NT2/D1 (cell line): ENCODE measurements at regions not wholly inside any gene's neighbourhood (a gene's known extent, or its start where the extent isn't known, plus 50 kb on each side); places are given as distances from the start of the nearest gene placed in this dataset.

Experiments
- DNase-seq: peaks from one replicate; pipeline ENCODE4 v3.0.0-alpha.2; 2011; ENCODE audit warnings: low read depth, low spot score
- H3K27me3 ChIP-seq: 2 replicates; pipeline ENCODE4 v1.6.0; 2011; ENCODE audit warnings: mild to moderate bottlenecking; ENCODE audit not compliant: insufficient read length, insufficient read depth
- H3K36me3 ChIP-seq: 2 replicates; pipeline ENCODE4 v1.6.1; 2011; ENCODE audit warnings: mild to moderate bottlenecking, low read length, mixed read lengths; ENCODE audit not compliant: insufficient read depth, insufficient read length
- H3K4me1 ChIP-seq: 2 replicates; pipeline ENCODE4 v1.5.1; 2011; ENCODE audit not compliant: insufficient read depth, insufficient read length
- H3K4me3 ChIP-seq: 2 replicates; pipeline ENCODE4 v1.5.1; 2011; ENCODE audit warnings: low read depth; ENCODE audit not compliant: insufficient read length
- H3K9ac ChIP-seq: 2 replicates; pipeline ENCODE4 v1.6.0; 2011; ENCODE audit warnings: low read depth; ENCODE audit not compliant: insufficient read length
- H3K9me3 ChIP-seq: 2 replicates; pipeline ENCODE4 v1.5.1; 2011; ENCODE audit warnings: mild to moderate bottlenecking, low read length; ENCODE audit not compliant: insufficient read depth
- SUZ12 ChIP-seq: IDR thresholded peaks from 2 replicates; pipeline ENCODE4 v1.6.1; 2011; ENCODE audit not compliant: insufficient read length, insufficient read depth; ENCODE audit errors: extremely low read depth
- YY1 ChIP-seq: IDR thresholded peaks from 2 replicates; pipeline ENCODE4 v1.6.1; 2011; ENCODE audit not compliant: insufficient read length, insufficient read depth
- ZNF274 ChIP-seq: IDR thresholded peaks from 2 replicates; pipeline ENCODE4 v1.6.1; 2011; ENCODE audit warnings: mild to moderate bottlenecking, low read depth, low read length

DNA sequence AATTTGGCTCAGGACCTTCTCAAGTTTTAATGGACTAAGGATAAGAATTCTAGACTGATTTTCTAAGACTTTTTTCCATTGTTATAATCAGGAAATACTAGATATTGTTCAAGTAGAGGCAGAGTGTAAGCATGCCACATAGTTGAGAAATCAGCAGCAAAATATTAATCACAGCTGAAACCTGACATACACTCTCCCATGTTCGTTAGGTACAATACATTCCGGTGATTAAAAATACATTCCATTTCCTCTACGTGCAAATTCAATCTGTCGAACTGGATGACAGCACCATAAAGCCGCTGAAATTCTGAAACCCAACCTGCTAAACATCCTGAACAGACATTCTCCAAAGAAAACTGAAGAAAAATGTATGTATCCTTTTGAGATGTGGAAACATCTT, 587.6 kb upstream of the DIPK2B start:
- H3K27me3 ChIP-seq = no peaks in the 10 kb centered on the region
- no peak overlapping the region for H3K4me3 ChIP-seq
- no peaks in the 10 kb centered on the region; the same call in 1 of the 2 replicates for H3K9me3 ChIP-seq
- no peak for DNase-seq
- peaks cover 7% of the 10 kb centered on the region for H3K4me1 ChIP-seq
- H3K36me3 ChIP-seq = peaks cover 32% of the 10 kb centered on the region
- H3K9ac ChIP-seq = no peak overlapping the region
- TF ChIP-seq SUZ12 (no peak), ZNF274 (no peak), YY1 (no peak)

DNA sequence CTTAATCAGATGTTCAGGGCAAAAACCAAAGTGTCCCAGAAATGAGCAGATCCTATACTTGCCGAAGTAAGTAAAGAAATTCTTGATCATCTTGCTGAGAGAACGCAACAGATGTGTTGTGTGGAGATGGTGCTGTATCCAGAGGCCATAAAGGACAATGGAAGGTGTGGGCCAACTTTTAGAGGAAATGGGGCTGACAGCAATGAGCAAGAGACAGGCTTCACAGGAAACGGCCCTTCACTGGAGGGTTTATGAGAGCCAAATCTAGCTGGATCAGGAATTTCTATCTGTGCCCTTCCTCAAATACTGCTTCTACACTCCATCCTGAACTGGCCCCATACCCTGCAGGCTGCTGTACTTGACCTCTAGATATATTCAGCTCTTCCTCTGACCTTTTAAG, 583.9 kb upstream of the DIPK2B start:
- TF ChIP-seq ZNF274 = no peak
- TF ChIP-seq YY1 = no peak
- no peak for TF ChIP-seq SUZ12
- Histone ChIP-seq H3K9ac (no peak overlapping the region), H3K4me1 (peaks cover 13% of the 10 kb centered on the region), H3K4me3 (no peak overlapping the region), H3K9me3 (no peaks in the 10 kb centered on the region; the same call in 1 of the 2 replicates), H3K36me3 (peaks cover 39% of the 10 kb centered on the region), H3K27me3 (no peaks in the 10 kb centered on the region)
- no peak for DNase-seq

DNA sequence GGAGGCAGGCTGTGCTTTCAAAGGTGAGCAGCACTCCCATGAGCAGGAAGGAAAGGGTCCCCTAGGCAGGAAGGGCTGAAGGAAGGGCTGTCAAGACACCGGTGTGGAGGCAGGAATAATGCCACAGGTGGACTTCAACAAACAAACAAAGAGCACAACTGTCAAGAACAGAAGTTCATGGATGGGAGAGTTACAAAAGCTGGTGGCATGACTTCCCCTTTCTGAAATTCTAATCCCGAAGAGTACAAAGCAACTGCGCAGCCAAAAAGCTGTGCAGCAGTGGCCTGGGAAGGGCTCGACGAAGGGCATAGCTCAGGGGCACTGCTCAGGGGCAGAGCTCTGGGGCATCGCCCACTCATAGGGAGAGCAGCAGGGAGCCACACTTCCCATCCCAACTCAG, 582.3 kb upstream of the DIPK2B start:
- no peak overlapping the region for H3K4me3 ChIP-seq
- H3K9me3 ChIP-seq = no peaks in the 10 kb centered on the region; the same call in 1 of the 2 replicates
- H3K4me1 ChIP-seq = peaks cover 13% of the 10 kb centered on the region
- no peak for TF ChIP-seq SUZ12
- no peak for TF ChIP-seq YY1
- no peak for TF ChIP-seq ZNF274
- H3K27me3 ChIP-seq = no peaks in the 10 kb centered on the region
- peaks cover 39% of the 10 kb centered on the region for H3K36me3 ChIP-seq
- no peak overlapping the region for H3K9ac ChIP-seq
- no peak for DNase-seq

DNA sequence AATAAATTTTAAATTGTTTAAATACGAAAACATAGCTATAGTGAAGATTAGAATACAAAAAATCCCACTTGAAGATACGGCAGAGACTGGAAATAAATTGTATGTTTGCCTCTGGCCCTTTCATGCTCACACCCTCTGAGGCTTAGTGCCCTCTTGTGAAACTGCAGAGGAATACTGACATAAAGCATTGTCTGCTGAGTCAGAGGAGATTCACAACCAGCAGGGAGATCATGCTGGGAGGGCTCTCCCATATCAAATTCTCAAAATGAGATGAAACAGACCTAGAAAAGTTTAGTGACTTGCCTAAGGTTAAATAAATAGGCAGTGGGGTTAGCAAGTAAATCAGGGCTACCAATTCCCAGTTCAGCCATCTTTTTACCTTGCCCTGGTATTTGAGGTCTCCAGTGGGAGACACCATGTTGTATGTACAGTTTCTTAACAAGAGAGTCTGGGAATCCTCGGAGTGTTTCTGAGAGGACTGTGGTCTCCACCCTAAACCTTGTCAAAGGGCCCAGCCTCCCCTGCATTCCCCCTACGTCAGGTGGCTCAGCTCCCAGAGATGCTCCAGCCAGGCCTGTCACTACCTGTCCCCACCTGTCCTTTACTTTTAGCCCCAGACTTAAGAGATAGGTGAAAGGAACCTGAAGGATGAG, 581.4 kb upstream of the DIPK2B start:
- Histone ChIP-seq H3K27me3 (no peaks in the 10 kb centered on the region), H3K4me3 (no peak overlapping the region), H3K4me1 (peaks cover 13% of the 10 kb centered on the region), H3K9me3 (no peaks in the 10 kb centered on the region), H3K9ac (no peak overlapping the region), H3K36me3 (peaks cover 39% of the 10 kb centered on the region)
- no peak for DNase-seq
- TF ChIP-seq SUZ12 (no peak), ZNF274 (no peak), YY1 (no peak)

DNA sequence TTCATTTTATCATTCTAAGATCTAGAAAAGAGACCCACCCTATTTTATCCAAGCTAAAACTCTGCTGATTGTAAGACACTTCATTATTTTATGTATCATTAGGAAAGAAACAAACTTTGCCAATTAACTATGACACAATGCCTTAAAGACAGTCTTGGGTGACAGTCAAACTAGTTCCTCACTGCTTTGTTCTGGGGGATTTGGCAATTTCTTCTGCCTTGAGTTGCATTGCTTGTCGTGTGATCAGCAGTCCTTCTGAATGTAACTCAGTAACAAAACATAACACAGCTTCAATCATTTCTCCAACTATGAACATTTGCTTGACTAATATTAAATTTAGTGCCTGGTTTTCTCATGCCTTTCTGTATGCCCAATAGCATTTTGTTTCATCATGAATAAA, 577.9 kb upstream of the DIPK2B start:
- H3K4me1 ChIP-seq = peaks cover 11% of the 10 kb centered on the region
- peaks cover 23% of the 10 kb centered on the region for H3K36me3 ChIP-seq
- no peaks in the 10 kb centered on the region for H3K27me3 ChIP-seq
- no peak overlapping the region for H3K4me3 ChIP-seq
- no peak overlapping the region for H3K9ac ChIP-seq
- DNase-seq = no peak
- no peaks in the 10 kb centered on the region for H3K9me3 ChIP-seq
- TF ChIP-seq ZNF274 (no peak), YY1 (no peak), SUZ12 (no peak)

DNA sequence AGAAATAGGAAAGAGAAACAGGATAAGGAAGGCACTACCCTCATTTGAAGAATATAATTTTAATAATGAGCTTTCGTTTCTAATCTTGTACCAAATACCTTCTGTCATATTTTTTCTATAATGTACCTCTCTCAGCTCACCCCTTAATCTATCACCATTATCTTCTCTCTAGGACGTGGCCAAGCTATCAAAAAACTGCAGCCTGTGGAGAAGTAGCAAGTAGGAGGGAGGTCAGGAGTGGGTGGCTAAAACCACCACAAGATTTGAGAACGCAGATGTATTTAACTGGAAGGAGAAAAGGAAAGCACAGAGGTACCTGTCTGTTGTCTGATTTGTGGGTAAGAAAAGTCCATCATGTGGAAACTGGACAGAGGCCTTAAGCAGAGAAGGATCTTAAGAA, 576.7 kb upstream of the DIPK2B start:
- TF ChIP-seq YY1 = no peak
- TF ChIP-seq SUZ12 = no peak
- no peak for TF ChIP-seq ZNF274
- peaks cover 7% of the 10 kb centered on the region for H3K4me1 ChIP-seq

DNA sequence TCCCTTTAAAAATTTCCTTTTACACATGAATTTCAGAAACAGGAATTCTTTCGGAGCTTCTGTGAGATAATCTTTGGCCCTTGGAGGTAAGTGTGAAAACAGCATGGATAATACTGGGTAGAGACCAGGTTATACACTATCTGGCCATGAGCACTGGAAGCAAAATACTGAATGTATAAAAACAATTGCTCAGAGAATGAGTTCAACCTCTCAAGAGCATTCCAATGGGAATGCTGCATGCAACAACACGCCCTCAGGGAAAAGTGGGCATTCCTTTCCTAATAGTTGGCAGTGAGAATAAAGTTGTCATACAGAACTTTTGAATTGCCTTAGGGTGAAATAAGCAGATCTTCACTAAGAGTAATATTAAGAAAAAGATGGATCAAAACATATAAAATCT, 574.8 kb upstream of the DIPK2B start:
- Histone ChIP-seq H3K9ac (no peak overlapping the region), H3K36me3 (peaks cover 28% of the 10 kb centered on the region), H3K9me3 (no peaks in the 10 kb centered on the region), H3K27me3 (no peaks in the 10 kb centered on the region), H3K4me1 (peaks cover 6% of the 10 kb centered on the region), H3K4me3 (no peak overlapping the region)
- TF ChIP-seq YY1 = no peak
- no peak for TF ChIP-seq ZNF274
- no peak for TF ChIP-seq SUZ12
- no peak for DNase-seq

More for the DNA sequence above, 576.7 kb upstream of the DIPK2B start:
- Histone ChIP-seq H3K9me3 (no peaks in the 10 kb centered on the region), H3K4me3 (no peak overlapping the region), H3K27me3 (no peaks in the 10 kb centered on the region), H3K9ac (no peak overlapping the region), H3K36me3 (peaks cover 22% of the 10 kb centered on the region)
- DNase-seq = no peak
